ENCODE measurements at regions not wholly inside any gene's neighbourhood (a gene's known extent, or its start where the extent isn't known, plus 50 kb on each side); places are given as distances from the start of the nearest gene placed in this dataset.

DNA sequence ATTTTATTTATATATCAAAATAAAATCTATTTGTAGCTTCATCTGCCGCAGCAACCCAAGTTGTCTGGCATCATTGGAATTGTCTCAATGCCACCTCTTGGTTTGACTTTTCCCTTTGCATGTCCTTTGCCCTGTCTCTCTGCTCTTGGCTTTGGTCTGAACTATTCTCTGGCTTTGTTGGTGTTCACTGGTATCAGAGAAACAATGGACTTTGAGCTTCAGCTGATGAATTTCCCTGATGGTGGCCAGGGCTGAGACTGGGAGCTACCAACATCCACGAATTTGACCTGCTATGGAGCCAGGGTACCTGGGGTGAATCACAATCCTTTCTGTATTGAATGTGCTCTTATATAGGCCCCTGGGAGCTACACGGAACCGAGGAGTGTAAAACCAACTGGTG lies 311.7 kb upstream of the KIAA1217 start:
- Mint-ChIP-seq H3K27me3 (ENCODE audit: low read depth) (peaks cover 1% of the 10 kb centered on the region), H3K27ac (no peak overlapping the region), H3K4me1 (peaks cover 3% of the 10 kb centered on the region), H3K36me3 (no peaks in the 10 kb centered on the region), H3K4me3 (no peak overlapping the region), H3K9me3 (peaks cover 4% of the 10 kb centered on the region)
- no peak for DNase-seq (ENCODE audit: low spot score in 2 of 2, unreplicated experiment in 2 of 2)
- TF ChIP-seq, protein P1, sequence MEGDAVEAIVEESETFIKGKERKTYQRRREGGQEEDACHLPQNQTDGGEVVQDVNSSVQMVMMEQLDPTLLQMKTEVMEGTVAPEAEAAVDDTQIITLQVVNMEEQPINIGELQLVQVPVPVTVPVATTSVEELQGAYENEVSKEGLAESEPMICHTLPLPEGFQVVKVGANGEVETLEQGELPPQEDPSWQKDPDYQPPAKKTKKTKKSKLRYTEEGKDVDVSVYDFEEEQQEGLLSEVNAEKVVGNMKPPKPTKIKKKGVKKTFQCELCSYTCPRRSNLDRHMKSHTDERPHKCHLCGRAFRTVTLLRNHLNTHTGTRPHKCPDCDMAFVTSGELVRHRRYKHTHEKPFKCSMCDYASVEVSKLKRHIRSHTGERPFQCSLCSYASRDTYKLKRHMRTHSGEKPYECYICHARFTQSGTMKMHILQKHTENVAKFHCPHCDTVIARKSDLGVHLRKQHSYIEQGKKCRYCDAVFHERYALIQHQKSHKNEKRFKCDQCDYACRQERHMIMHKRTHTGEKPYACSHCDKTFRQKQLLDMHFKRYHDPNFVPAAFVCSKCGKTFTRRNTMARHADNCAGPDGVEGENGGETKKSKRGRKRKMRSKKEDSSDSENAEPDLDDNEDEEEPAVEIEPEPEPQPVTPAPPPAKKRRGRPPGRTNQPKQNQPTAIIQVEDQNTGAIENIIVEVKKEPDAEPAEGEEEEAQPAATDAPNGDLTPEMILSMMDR (IDR thresholded peaks at IDR 0.05; ENCODE audit: unreplicated experiment) = no peak

DNA sequence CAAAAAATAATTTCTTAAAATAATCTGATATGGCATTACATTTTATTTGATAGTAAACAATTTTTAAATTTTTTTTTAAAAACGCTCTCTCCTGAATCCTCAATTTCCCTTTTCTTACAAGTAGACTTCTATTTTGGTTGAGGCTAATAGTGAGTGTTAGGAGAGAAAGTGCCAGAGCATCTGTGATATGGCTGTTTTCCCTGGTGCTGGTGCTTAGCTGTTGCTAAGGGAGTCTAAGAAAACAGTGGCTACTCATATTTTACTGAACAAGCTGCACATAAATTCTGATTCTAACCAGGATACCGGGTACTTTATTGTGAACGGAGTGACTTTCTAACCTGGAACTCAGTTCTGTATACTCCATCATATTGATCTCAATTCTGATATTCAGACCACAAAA lies 311.1 kb upstream of the KIAA1217 start:
- Mint-ChIP-seq H3K27ac (no peak overlapping the region), H3K4me3 (no peak overlapping the region), H3K36me3 (no peaks in the 10 kb centered on the region), H3K9me3 (peaks cover 4% of the 10 kb centered on the region), H3K4me1 (no peaks in the 10 kb centered on the region), H3K27me3 (ENCODE audit: low read depth) (peaks cover 1% of the 10 kb centered on the region)
- TF ChIP-seq, protein P1 (IDR thresholded peaks at IDR 0.05; ENCODE audit: unreplicated experiment) = no peak
- no peak for DNase-seq (ENCODE audit: low spot score in 2 of 2, unreplicated experiment in 2 of 2)

DNA sequence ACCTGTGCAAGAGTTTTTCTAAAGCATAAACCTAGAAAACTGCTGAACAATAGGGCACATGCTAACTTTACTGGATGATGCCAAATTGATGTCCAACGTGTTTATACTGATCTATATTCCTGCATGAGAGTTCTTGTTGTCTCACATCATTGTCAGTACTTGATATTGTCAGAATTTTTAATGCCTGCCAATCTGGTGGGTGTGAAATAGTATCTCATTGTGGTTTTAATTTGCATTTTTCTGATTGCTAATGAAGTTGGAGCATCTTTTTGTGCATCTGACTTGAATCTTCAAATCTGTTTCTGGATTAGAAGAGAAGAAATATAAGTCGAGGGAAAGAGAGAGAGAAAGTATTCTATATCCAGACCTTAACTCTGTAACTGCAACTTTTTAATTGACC lies 309.8 kb upstream of the KIAA1217 start:
- no peak for DNase-seq (ENCODE audit: low spot score in 2 of 2, unreplicated experiment in 2 of 2)
- H3K4me1 Mint-ChIP-seq = no peaks in the 10 kb centered on the region
- no peaks in the 10 kb centered on the region for H3K36me3 Mint-ChIP-seq
- TF ChIP-seq, protein P1 (IDR thresholded peaks at IDR 0.05; ENCODE audit: unreplicated experiment) = no peak
- no peak overlapping the region for H3K4me3 Mint-ChIP-seq
- peaks cover 1% of the 10 kb centered on the region for H3K27me3 Mint-ChIP-seq (ENCODE audit: low read depth)
- no peak overlapping the region for H3K27ac Mint-ChIP-seq
- H3K9me3 Mint-ChIP-seq = peaks cover 4% of the 10 kb centered on the region

DNA sequence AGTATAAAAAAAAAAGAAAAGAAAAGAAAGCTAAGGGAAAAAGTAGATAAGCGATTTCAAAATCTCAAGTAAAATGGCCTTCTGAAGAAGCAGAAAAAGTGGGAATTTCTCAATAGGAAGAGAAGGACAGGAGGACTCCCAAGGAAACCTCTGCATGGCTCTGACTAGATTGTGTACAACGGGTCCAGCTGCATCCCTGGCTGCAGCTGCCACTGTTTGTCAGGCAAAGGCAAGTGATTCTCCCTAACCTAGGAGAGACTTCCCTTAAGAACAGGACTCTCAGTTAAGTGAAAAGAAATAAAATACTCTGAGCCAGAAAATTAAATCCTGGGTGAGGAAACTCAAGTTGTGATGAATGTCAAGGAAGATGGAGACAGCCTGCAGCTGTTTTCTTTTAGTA lies 298.6 kb upstream of the KIAA1217 start:
- H3K27me3 Mint-ChIP-seq (ENCODE audit: low read depth) = peaks cover 19% of the 10 kb centered on the region
- peaks cover 20% of the 10 kb centered on the region for H3K4me1 Mint-ChIP-seq
- no peak overlapping the region for H3K27ac Mint-ChIP-seq
- TF ChIP-seq, protein P1 (IDR thresholded peaks at IDR 0.05; ENCODE audit: unreplicated experiment) = no peak
- no peak for DNase-seq (ENCODE audit: low spot score in 2 of 2, unreplicated experiment in 2 of 2)
- H3K36me3 Mint-ChIP-seq = no peaks in the 10 kb centered on the region
- H3K9me3 Mint-ChIP-seq = peaks cover 8% of the 10 kb centered on the region
- H3K4me3 Mint-ChIP-seq = no peak overlapping the region

DNA sequence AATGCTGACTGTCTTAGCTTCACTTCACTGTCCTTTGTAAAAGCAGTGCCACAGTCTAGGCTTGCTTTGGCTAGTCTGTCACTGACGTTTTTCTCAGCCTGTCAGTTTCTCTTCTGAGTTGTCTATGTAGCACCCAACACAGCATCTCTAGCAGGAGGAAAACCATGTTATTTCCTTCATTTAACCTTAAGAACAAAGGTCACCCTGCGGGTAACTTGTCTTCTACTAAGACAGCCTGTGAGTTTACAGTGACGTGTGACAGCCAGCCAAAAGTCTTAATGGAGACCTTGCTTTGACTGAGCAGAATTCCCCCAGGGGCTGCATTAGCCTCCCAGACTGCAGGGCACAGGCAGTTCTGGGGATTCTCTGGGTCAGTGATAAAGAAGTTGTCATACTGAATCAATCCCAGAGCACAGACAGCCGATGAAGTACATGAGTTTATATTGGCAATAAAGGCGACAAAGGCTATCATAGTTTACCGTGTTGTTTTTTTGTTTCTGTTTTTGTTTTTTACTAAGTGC lies 296.0 kb upstream of the KIAA1217 start:
- H3K9me3 Mint-ChIP-seq = peaks cover 8% of the 10 kb centered on the region
- peaks cover 13% of the 10 kb centered on the region for H3K27me3 Mint-ChIP-seq (ENCODE audit: low read depth)
- no peak overlapping the region for H3K27ac Mint-ChIP-seq
- peaks cover 35% of the 10 kb centered on the region for H3K4me1 Mint-ChIP-seq
- no peak overlapping the region for H3K4me3 Mint-ChIP-seq
- TF ChIP-seq, protein P1 (IDR thresholded peaks at IDR 0.05; ENCODE audit: unreplicated experiment) = no peak
- no peaks in the 10 kb centered on the region for H3K36me3 Mint-ChIP-seq
- no peak for DNase-seq (ENCODE audit: low spot score in 2 of 2, unreplicated experiment in 2 of 2)

DNA sequence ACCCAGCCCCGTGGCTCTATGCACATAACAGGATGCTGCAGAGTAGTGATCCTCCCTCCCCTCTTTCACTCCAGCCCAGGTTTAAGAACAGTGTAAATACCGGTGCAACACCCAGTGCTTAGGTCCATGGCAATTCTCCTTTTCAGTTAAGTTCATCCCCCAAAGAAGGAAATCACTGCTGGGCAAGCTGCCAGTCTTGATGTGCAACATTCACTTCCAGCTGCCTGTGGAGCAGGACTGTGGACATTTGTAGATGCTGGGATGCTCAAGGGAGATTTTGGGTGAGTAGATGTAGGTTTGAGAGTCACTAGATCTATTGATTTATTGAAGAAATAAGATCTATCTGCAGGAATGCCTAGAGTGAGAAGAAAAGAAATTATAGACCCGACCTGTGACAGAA lies 294.3 kb upstream of the KIAA1217 start:
- TF ChIP-seq, protein P1 (IDR thresholded peaks at IDR 0.05; ENCODE audit: unreplicated experiment) = no peak

More for the DNA sequence above, 294.3 kb upstream of the KIAA1217 start:
- peaks cover 35% of the 10 kb centered on the region for H3K4me1 Mint-ChIP-seq
- no peak overlapping the region for H3K27ac Mint-ChIP-seq
- DNase-seq (ENCODE audit: low spot score in 2 of 2, unreplicated experiment in 2 of 2) = no peak
- H3K9me3 Mint-ChIP-seq = no peaks in the 10 kb centered on the region
- peaks cover 7% of the 10 kb centered on the region for H3K27me3 Mint-ChIP-seq (ENCODE audit: low read depth)
- H3K4me3 Mint-ChIP-seq = no peak overlapping the region
- no peaks in the 10 kb centered on the region for H3K36me3 Mint-ChIP-seq
